Fibroblast of skin of right biceps (primary cell): ENCODE measurements at regions not wholly inside any gene's neighbourhood (a gene's known extent, or its start where the extent isn't known, plus 50 kb on each side); places are given as distances from the start of the nearest gene placed in this dataset.
"Not testable (repeated sequence)": the region's sequence is repeated elsewhere in the genome, so short reads cannot be mapped to it uniquely, and the experiment has no call there.

ENCODE experiments used
- DNase-seq: peaks from one replicate; pipeline ENCODE4 v3.0.0-alpha.2; 2013

- peak; percentile 55 for DNase-seq
Measured at GRCh38 chr20:52049001-52049731, 142.4 kb downstream of the ZFP64 start.

GRCh38 chr20:52047811-52048764 is 143.5 kb downstream of the ZFP64 start:
- peak; percentile 55 for DNase-seq

- no peak for DNase-seq
Measured at GRCh38 chr20:52041966-52042365, 149.6 kb downstream of the ZFP64 start.

GRCh38 chr20:52039790-52040189 is 151.8 kb downstream of the ZFP64 start:
- no peak for DNase-seq

GRCh38 chr20:52038632-52039031 is 152.9 kb downstream of the ZFP64 start:
- not testable (repeated sequence) for DNase-seq

GRCh38 chr20:52037370-52037769 is 154.2 kb downstream of the ZFP64 start:
- no peak for DNase-seq

- no peak for DNase-seq
Measured at GRCh38 chr20:52035977-52036376, 155.6 kb downstream of the ZFP64 start.

- DNase-seq: no peak
Measured at GRCh38 chr20:52035498-52035897, 156.1 kb downstream of the ZFP64 start.

GRCh38 chr20:52034581-52034980 is 157.0 kb downstream of the ZFP64 start:
- DNase-seq: no peak

- no peak for DNase-seq
Measured at GRCh38 chr20:52033313-52033712, 158.3 kb downstream of the ZFP64 start.

- not testable (repeated sequence) for DNase-seq
Measured at GRCh38 chr20:52032304-52032683, 159.3 kb downstream of the ZFP64 start.

GRCh38 chr20:52031563-52032303 is 159.8 kb downstream of the ZFP64 start:
- peak; percentile 96 for DNase-seq

GRCh38 chr20:52031206-52031562 is 160.4 kb downstream of the ZFP64 start:
- peak; percentile 43 for DNase-seq

GRCh38 chr20:52029129-52029528 is 162.4 kb downstream of the ZFP64 start:
- not testable (repeated sequence) for DNase-seq

GRCh38 chr20:52025938-52026337 is 165.6 kb downstream of the ZFP64 start:
- no peak for DNase-seq

- no peak for DNase-seq
Measured at GRCh38 chr20:52019313-52019712, 172.3 kb downstream of the ZFP64 start.

GRCh38 chr20:52017669-52018317 is 173.8 kb downstream of the ZFP64 start:
- DNase-seq: no peak

- DNase-seq: no peak
Measured at GRCh38 chr20:52016022-52016421, 175.6 kb downstream of the ZFP64 start.

GRCh38 chr20:52015155-52015554 is 176.4 kb downstream of the ZFP64 start:
- DNase-seq: peak; percentile 9

- DNase-seq: peak; percentile 24
Measured at GRCh38 chr20:52012079-52012478, 179.5 kb downstream of the ZFP64 start.

GRCh38 chr20:52011093-52011492 is 180.5 kb downstream of the ZFP64 start:
- no peak for DNase-seq

- no peak for DNase-seq
Measured at GRCh38 chr20:52010541-52010940, 181.0 kb downstream of the ZFP64 start.

- no peak for DNase-seq
Measured at GRCh38 chr20:52008874-52009273, 182.7 kb downstream of the ZFP64 start.
